Loucy (cell line): ENCODE measurements at regions not wholly inside any gene's neighbourhood (a gene's known extent, or its start where the extent isn't known, plus 50 kb on each side); places are given as distances from the start of the nearest gene placed in this dataset.

ENCODE experiments used
- H2AFZ ChIP-seq: fragments of 200-600 bp; sonication (generic); 2 replicates; pipeline ENCODE4 v1.6.0; 2016; ENCODE audit warnings: antibody characterized with exemption, mild to moderate bottlenecking, low read length, moderate library complexity
- H3F3A ChIP-seq: fragments of 200-600 bp; 2 replicates; pipeline ENCODE4 v1.6.0; 2016; ENCODE audit warnings: antibody characterized with exemption, low read depth, mild to moderate bottlenecking
- H3K27me3 ChIP-seq: fragments of 200-600 bp; sonication (generic); 2 replicates; pipeline ENCODE4 v1.6.1; 2014; ENCODE audit warnings: low read length, mild to moderate bottlenecking; ENCODE audit not compliant: insufficient read depth, poor library complexity, severe bottlenecking
- H3K36me3 ChIP-seq: fragments of 200-600 bp; sonication (generic); 2 replicates; pipeline ENCODE4 v1.6.1; 2016; ENCODE audit warnings: low read length; ENCODE audit not compliant: insufficient read depth
- H3K4me1 ChIP-seq: fragments of 200-600 bp; sonication (generic); 2 replicates; pipeline ENCODE4 v1.5.1; 2014; ENCODE audit warnings: low read length, mild to moderate bottlenecking; ENCODE audit not compliant: insufficient read depth, poor library complexity, severe bottlenecking
- H3K4me2 ChIP-seq: fragments of 200-600 bp; sonication (generic); 2 replicates; pipeline ENCODE4 v1.6.0; 2014; ENCODE audit warnings: antibody characterized with exemption, low read length, low read depth, mild to moderate bottlenecking; ENCODE audit not compliant: poor library complexity, severe bottlenecking
- H3K4me3 ChIP-seq: fragments of 200-600 bp; sonication (generic); 2 replicates; pipeline ENCODE4 v1.5.1; 2014; ENCODE audit warnings: low read length, mild to moderate bottlenecking, mixed read lengths; ENCODE audit not compliant: poor library complexity, severe bottlenecking
- H3K79me2 ChIP-seq: fragments of 200-600 bp; sonication (generic); 2 replicates; pipeline ENCODE4 v1.6.1; 2014; ENCODE audit warnings: low read length; ENCODE audit not compliant: insufficient read depth
- H3K9ac ChIP-seq: fragments of 200-600 bp; sonication (generic); 2 replicates; pipeline ENCODE4 v1.6.0; 2014; ENCODE audit warnings: mild to moderate bottlenecking, low read depth, low read length, moderate library complexity; ENCODE audit not compliant: poor library complexity, severe bottlenecking
- H3K9me2 ChIP-seq: fragments of 200-600 bp; sonication (generic); replicated peaks from 2 replicates; pipeline ENCODE4 v1.6.1; 2016; ENCODE audit warnings: low read depth, low read length, mixed read lengths
- H3K9me3 ChIP-seq: fragments of 200-600 bp; sonication (generic); 2 replicates; pipeline ENCODE4 v1.6.1; 2014; ENCODE audit warnings: mild to moderate bottlenecking, antibody characterized with exemption, low read length, low read depth; ENCODE audit not compliant: insufficient read depth
- H4K20me1 ChIP-seq: fragments of 200-600 bp; sonication (generic); 2 replicates; pipeline ENCODE4 v1.6.0; 2014; ENCODE audit warnings: antibody characterized with exemption, low read length, mild to moderate bottlenecking; ENCODE audit not compliant: insufficient read depth, poor library complexity, severe bottlenecking
- CTCF ChIP-seq: fragments of 200-600 bp; sonication (generic); conservative IDR thresholded peaks from 2 replicates; pipeline ENCODE4 v1.5.1; 2014; ENCODE audit warnings: mild to moderate bottlenecking, antibody characterized with exemption, low read length
- EZH2phosphoT487 ChIP-seq: fragments of 200-600 bp; IDR thresholded peaks from 2 replicates; pipeline ENCODE4 v1.6.1; 2018; ENCODE audit warnings: antibody characterized with exemption, mild to moderate bottlenecking, moderate library complexity, borderline replicate concordance

- H2AFZ ChIP-seq, result no peak overlapping the region
- no peak overlapping the region for H3K4me2 ChIP-seq
- H3K9ac ChIP-seq, result no peak overlapping the region
- no peaks in the 10 kb centered on the region for H3K9me3 ChIP-seq
- TF ChIP-seq CTCF (no peak), EZH2phosphoT487 (no peak)
- H4K20me1 ChIP-seq, result no peaks in the 10 kb centered on the region
- H3K27me3 ChIP-seq, result no peaks in the 10 kb centered on the region
- H3K79me2 ChIP-seq, result no peaks in the 10 kb centered on the region
- no peaks in the 10 kb centered on the region for H3F3A ChIP-seq
- H3K4me3 ChIP-seq, result no peak overlapping the region
- H3K9me2 ChIP-seq, result no peaks in the 10 kb centered on the region
- no peaks in the 10 kb centered on the region for H3K36me3 ChIP-seq
- no peaks in the 10 kb centered on the region for H3K4me1 ChIP-seq
Measured at GRCh38 chr20:12695937-12696336, 312.8 kb upstream of the SPTLC3 start.

GRCh38 chr20:12698817-12699216 is 310.0 kb upstream of the SPTLC3 start:
- Histone ChIP-seq H2AFZ (no peak overlapping the region), H3K36me3 (no peaks in the 10 kb centered on the region), H3K27me3 (no peaks in the 10 kb centered on the region), H3K9ac (no peak overlapping the region), H3K9me3 (no peaks in the 10 kb centered on the region), H4K20me1 (no peaks in the 10 kb centered on the region), H3K9me2 (no peaks in the 10 kb centered on the region), H3K4me1 (no peaks in the 10 kb centered on the region), H3K4me2 (no peak overlapping the region), H3F3A (no peaks in the 10 kb centered on the region), H3K79me2 (no peaks in the 10 kb centered on the region), H3K4me3 (no peak overlapping the region)
- no peak for TF ChIP-seq CTCF
- no peak for TF ChIP-seq EZH2phosphoT487

GRCh38 chr20:12699374-12700228 is 309.2 kb upstream of the SPTLC3 start:
- H3K9ac ChIP-seq, result no peak overlapping the region
- no peaks in the 10 kb centered on the region for H3K27me3 ChIP-seq
- no peaks in the 10 kb centered on the region for H3F3A ChIP-seq
- H3K9me3 ChIP-seq, result no peaks in the 10 kb centered on the region
- H3K4me3 ChIP-seq, result no peak overlapping the region
- no peaks in the 10 kb centered on the region for H3K79me2 ChIP-seq
- H3K4me1 ChIP-seq, result no peaks in the 10 kb centered on the region
- H2AFZ ChIP-seq, result no peak overlapping the region
- H3K4me2 ChIP-seq, result no peak overlapping the region
- TF ChIP-seq EZH2phosphoT487, result no peak
- TF ChIP-seq CTCF, result no peak
- no peaks in the 10 kb centered on the region for H3K9me2 ChIP-seq
- no peaks in the 10 kb centered on the region for H3K36me3 ChIP-seq
- H4K20me1 ChIP-seq, result no peaks in the 10 kb centered on the region
